Upper lobe of left lung (tissue), 4 donors: ENCODE measurements at regions not wholly inside any gene's neighbourhood (a gene's known extent, or its start where the extent isn't known, plus 50 kb on each side); places are given as distances from the start of the nearest gene placed in this dataset.
"Not testable (repeated sequence)": the region's sequence is repeated elsewhere in the genome, so short reads cannot be mapped to it uniquely, and the experiment has no call there.

Experiments used
- CTCF ChIP-seq, 6 experiments: fragments of 450-650 bp in 4 of 6; fragments of 200-600 bp in 2 of 6; sonication (generic) in 2 of 6; IDR thresholded peaks; one replicate each; pipeline ENCODE4 v1.5.1; 2016 to 2019; ENCODE audit warnings: antibody characterized with exemption in 6 of 6
- POLR2A ChIP-seq, 4 donors: fragments of 450-650 bp; IDR thresholded peaks; one replicate each; pipeline ENCODE4 v1.5.1; 2016 to 2017; ENCODE audit warnings: antibody characterized with exemption in 4 of 4, mild to moderate bottlenecking in 2 of 4

- not testable (repeated sequence) for TF ChIP-seq CTCF, POLR2A (IDR thresholded peaks at IDR 0.05)
Measured at GRCh38 chr3:196133869-196134268, 52.0 kb upstream of the TFRC start.
